Mucosa of descending colon (tissue), 3 donors: ENCODE measurements at regions not wholly inside any gene's neighbourhood (a gene's known extent, or its start where the extent isn't known, plus 50 kb on each side); places are given as distances from the start of the nearest gene placed in this dataset.

Source experiments
- ATAC-seq: fragments of 200-7000 bp; cut with Tn5 transposase; one replicate; pipeline ENCODE4 v1.9.1; 2020; ENCODE audit warnings: mild to moderate bottlenecking, moderate library complexity
- DNase-seq, 3 donors: peaks; one replicate each; pipeline ENCODE4 v3.0.0-alpha.2; 2020
- H3K36me3 ChIP-seq: fragments of 200-600 bp; one replicate; pipeline ENCODE4 v1.8.0; 2021; ENCODE audit warnings: low read depth, mild to moderate bottlenecking
- H3K4me1 ChIP-seq: fragments of 200-600 bp; one replicate; pipeline ENCODE4 v1.8.0; 2021; ENCODE audit warnings: low read depth, mild to moderate bottlenecking
- H3K4me3 ChIP-seq: fragments of 200-600 bp; one replicate; pipeline ENCODE4 v1.8.0; 2021; ENCODE audit warnings: mild to moderate bottlenecking
- H3K9me3 ChIP-seq: fragments of 200-600 bp; one replicate; pipeline ENCODE4 v1.8.0; 2021; ENCODE audit warnings: mild to moderate bottlenecking
- intact Hi-C, 2 donors: fragments of 100-400 bp; cut with DNase I in 1 of 2; cut with micrococcal nuclease in 1 of 2; formaldehyde crosslinking; loops; one replicate each; pipeline versions ENCODE4 v1.11.0 to v1.11.1; 2022; cut with DNase I, micrococcal nuclease
- TF ChIP-seq, protein P1 (sequence below): fragments of 200-600 bp; IDR thresholded peaks from one replicate; pipeline ENCODE4 v1.8.0; 2022; ENCODE audit warnings: antibody characterized with exemption, mild to moderate bottlenecking
- donor health status: DM: no; HTN: no; CAD: no; lungs with moderate emphysema.
- donor health status: DM: no; HTN: no; CAD: no.
- donor health status: DM: no; HTN: yes; CAD: no.

DNA sequence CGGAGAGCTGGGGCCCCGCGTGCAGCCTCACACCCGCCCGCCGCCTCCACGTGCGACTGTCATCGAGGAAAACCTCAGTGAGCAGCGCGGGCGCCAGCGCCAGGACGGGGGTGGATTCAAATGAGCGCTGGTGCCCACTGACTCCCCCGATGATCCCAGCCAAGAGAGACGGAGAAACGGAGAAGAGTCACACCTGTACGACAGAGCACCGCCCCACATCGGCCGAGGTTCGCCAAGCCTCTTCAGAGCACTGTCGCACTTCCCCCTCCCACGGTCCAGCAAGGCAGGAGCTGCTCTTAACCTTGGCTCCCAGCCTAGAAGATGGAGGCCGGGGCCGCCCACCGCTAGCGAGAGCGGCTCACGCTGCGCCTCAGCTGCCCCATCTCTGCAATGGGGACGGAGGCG, 130.9 kb upstream of the IQSEC1 start:
- intact Hi-C loops = no loop called here
- Histone ChIP-seq H3K9me3 (no peaks in the 10 kb centered on the region), H3K36me3 (no peaks in the 10 kb centered on the region), H3K4me1 (no peaks in the 10 kb centered on the region), H3K4me3 (no peak overlapping the region)
- ATAC-seq (no peak), DNase-seq (no peak)
- TF ChIP-seq, protein P1, sequence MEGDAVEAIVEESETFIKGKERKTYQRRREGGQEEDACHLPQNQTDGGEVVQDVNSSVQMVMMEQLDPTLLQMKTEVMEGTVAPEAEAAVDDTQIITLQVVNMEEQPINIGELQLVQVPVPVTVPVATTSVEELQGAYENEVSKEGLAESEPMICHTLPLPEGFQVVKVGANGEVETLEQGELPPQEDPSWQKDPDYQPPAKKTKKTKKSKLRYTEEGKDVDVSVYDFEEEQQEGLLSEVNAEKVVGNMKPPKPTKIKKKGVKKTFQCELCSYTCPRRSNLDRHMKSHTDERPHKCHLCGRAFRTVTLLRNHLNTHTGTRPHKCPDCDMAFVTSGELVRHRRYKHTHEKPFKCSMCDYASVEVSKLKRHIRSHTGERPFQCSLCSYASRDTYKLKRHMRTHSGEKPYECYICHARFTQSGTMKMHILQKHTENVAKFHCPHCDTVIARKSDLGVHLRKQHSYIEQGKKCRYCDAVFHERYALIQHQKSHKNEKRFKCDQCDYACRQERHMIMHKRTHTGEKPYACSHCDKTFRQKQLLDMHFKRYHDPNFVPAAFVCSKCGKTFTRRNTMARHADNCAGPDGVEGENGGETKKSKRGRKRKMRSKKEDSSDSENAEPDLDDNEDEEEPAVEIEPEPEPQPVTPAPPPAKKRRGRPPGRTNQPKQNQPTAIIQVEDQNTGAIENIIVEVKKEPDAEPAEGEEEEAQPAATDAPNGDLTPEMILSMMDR = no peak

DNA sequence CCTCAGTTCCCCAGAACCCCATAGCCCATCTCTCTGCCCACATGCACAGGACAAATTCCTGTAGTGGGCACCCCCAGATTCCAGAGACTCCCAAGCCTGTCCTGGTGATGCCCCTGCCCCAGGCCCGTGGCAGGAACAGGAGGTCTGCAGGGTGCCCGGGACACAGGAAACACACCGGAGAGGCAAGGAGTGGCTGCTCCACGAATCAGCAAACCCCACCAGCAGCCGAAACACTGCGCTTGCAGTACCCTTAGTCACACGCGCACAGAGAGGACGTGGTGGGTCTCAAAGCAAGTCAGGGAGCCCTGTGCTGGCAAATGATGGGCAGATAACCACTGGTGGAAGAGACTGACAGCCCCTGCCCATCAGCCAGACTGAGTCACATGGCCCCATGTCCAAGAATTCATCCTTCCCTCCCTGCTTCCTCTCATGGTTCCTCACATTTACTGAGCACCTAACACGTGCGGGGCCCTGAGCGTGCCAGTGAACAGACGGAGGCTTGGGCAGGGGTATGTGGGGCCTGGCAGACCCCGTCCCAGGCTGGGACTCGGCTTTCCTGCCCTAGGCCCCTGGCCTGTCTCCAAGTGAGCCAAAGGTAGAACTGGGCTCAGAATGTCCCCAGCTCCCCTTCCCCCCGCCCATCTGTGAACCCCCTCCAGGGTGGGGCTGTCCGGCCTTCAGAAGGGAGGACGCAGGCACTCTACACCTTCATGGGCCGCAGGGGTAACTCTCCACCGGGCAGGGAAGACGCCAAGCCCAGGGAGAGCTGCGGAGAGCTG, 130.4 kb upstream of the IQSEC1 start:
- H3K9me3 ChIP-seq = no peaks in the 10 kb centered on the region
- TF ChIP-seq, protein P1 = no peak
- intact Hi-C loops = no loop called here
- no peak for DNase-seq
- ATAC-seq = no peak
- H3K36me3 ChIP-seq = no peaks in the 10 kb centered on the region
- H3K4me3 ChIP-seq = no peak overlapping the region
- no peaks in the 10 kb centered on the region for H3K4me1 ChIP-seq

DNA sequence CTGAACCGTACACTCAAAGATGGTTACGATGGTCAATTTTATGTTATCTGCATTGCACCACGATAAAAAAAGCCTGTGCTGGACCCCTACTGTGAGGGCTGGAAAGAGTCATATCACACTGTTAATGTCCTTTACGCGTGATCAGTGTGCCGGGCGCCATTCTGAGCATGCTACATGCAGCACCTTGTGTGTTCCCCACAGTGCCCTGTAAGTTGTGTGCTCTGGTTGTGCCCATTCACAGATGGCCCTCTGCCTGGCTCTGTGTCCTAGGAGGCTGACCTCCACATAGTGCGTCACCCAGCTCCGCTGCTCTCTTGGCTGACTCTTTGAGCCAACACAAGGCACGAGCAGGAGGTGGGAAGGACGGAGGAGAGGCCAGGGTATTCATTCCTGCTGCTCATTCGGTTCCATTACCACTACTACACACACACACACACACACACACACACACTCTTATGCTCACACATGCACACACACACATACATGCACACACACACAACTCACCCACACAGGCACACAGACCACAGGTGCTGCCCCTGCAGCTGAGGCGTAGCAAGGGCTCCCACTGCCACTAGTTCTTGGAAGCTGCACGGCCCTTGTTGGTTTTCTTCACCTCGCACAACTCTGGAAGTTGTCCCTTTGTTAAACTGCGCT, 129.6 kb upstream of the IQSEC1 start:
- no peak overlapping the region for H3K4me3 ChIP-seq
- no peak for ATAC-seq
- no peaks in the 10 kb centered on the region for H3K4me1 ChIP-seq
- no peak for DNase-seq
- intact Hi-C loops = no loop called here
- TF ChIP-seq, protein P1 = no peak
- H3K36me3 ChIP-seq = no peaks in the 10 kb centered on the region
- no peaks in the 10 kb centered on the region for H3K9me3 ChIP-seq

DNA sequence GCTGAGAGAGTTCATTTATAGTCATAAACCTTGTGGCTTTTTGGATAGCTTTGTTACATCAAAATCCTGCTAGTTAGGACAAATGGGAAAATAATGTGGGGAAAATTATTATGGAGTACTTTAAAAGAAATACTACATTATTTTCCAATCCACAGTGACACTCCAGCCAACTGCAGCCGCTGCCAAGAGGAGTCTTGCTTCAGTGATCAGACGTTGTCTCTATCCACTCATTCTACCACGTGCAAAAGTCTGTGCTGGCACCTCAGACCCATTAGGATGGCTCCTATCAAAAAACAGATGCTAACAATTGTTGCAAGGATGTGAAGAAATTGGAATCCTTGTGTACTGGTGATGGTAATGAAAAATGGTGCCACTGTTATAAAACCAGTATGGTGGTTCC, 128.6 kb upstream of the IQSEC1 start:
- H3K4me3 ChIP-seq = no peak overlapping the region
- TF ChIP-seq, protein P1 = no peak
- ATAC-seq (no peak), DNase-seq (no peak)
- H3K4me1 ChIP-seq = no peaks in the 10 kb centered on the region
- H3K9me3 ChIP-seq = no peaks in the 10 kb centered on the region
- H3K36me3 ChIP-seq = no peaks in the 10 kb centered on the region
- intact Hi-C loops = no loop called here

DNA sequence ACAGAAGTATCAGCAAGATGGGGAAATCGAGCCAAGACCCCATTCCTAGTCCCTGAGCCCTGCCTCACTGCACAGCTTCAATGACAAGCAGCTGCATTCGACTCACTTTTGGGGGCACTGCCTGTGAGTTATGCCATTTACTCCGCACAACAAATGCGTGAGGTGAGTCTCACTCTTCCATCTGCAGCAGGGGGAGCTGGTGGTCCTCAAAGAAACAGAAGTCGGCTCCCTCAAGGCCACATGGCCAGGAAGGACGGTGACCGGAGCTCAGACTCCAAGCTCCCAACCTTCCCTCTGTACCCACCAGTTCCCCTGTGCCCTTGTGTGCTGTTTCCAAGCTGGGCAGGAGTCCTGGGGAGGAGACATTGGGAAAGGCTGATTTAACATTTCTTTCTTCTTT, 127.7 kb upstream of the IQSEC1 start:
- no peak for ATAC-seq
- TF ChIP-seq, protein P1 = no peak

More for the DNA sequence above, 127.7 kb upstream of the IQSEC1 start:
- no peaks in the 10 kb centered on the region for H3K9me3 ChIP-seq
- DNase-seq = no peak
- no peaks in the 10 kb centered on the region for H3K4me1 ChIP-seq
- intact Hi-C loops = no loop called here
- no peaks in the 10 kb centered on the region for H3K36me3 ChIP-seq
- H3K4me3 ChIP-seq = no peak overlapping the region
